ENCODE measurements at regions not wholly inside any gene's neighbourhood (a gene's known extent, or its start where the extent isn't known, plus 50 kb on each side); places are given as distances from the start of the nearest gene placed in this dataset.

DNA sequence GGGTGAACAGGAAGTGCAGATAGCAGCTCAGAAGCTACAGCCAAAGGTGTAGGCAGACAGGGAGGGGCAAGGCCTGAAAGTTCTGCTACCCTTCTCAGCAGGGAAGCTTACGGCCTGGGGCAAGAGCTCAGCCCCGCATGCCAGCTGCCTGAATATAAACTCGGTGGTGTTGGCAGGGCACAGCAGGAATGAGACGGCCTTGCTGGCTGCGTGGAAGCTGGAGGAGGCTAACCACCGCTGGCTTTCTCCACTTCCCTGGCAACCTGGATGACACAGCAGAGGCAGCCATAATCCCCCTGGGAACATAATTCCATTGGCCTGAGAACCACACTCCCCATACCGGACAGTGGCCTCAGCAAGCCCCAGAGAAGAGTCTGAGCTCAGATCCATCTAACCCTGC, 81.9 kb upstream of the PRRC2C start:
- BruUV-seq (replicated peaks) = no TSS peak
- POLR2A ChIA-PET = interaction anchor here (1.3 kb wide), 1 partner anchor 11 kb away, joined by 3 read pairs; no protein-coding TSS in a partner anchor
- intact Hi-C loops (cut with micrococcal nuclease) = no loop called here
- Histone ChIP-seq H3K9ac (ENCODE audit: insufficient read depth in 1 of 2, low read depth in 2 of 2, low read length in 2 of 2) (no peak overlapping the region), H3K9me1 (ENCODE audit: control insufficient read depth, insufficient read depth, low read length) (no peaks in the 10 kb centered on the region), H2AFZ (ENCODE audit: low read depth, low read length) (peak overlapping the region; percentile 57; the same call in 1 of the 2 replicates), H4K20me1 (replicated peaks; ENCODE audit: control insufficient read depth, insufficient read depth, low read length) (no peaks in the 10 kb centered on the region), H3K27ac (ENCODE audit: extremely low read depth, low read depth, low read length) (no peak overlapping the region), H3K4me2 (ENCODE audit: insufficient read depth, low read length) (no peak overlapping the region), H3K9me3 (replicated peaks; ENCODE audit: control insufficient read depth, insufficient read depth, low read depth, low read length) (no peaks in the 10 kb centered on the region), H3K36me3 (ENCODE audit: control insufficient read depth, insufficient read depth, low read length) (no peaks in the 10 kb centered on the region), H3K27me3 (ENCODE audit: control insufficient read depth in 2 of 2, insufficient read depth in 2 of 2, low read length in 2 of 2) (no peaks in the 10 kb centered on the region), H3K4me3 (no peak overlapping the region), H3K4me1 (replicated peaks in 1 of 2; ENCODE audit: control insufficient read depth in 2 of 2, insufficient read depth in 2 of 2, low read length in 2 of 2) (no peaks in the 10 kb centered on the region), H3K79me2 (ENCODE audit: control insufficient read depth, insufficient read depth, low read length) (no peaks in the 10 kb centered on the region)
- WGBS (ENCODE audit: insufficient coverage, low coverage, missing lambda C conversion rate) = 7% methylated on average over 7 of the region's 7 CpGs
- no peak for FAIRE-seq
- peak; percentile 24; the same call in 1 of the 3 replicates for ATAC-seq
- CTCF ChIA-PET (ENCODE audit: low intra/inter-chr PET ratio) = no interaction called here
- in situ Hi-C loops (cut with MboI) = no loop called here
- no peak for DNase-seq (ENCODE audit: extremely low read depth in 1 of 4, low spot score in 3 of 4)
- TF ChIP-seq POU5F1 (IDR thresholded peaks at IDR 0.05; ENCODE audit: borderline replicate concordance, low read depth, low read length, partially characterized antibody) (no peak), ZNF23 (CRISPR knock-in tag; IDR thresholded peaks at IDR 0.05) (no peak), BCL6 (CRISPR knock-in tag; IDR thresholded peaks at IDR 0.05) (no peak), TAL1 (IDR thresholded peaks at IDR 0.05) (no peak), ZFP36 (IDR thresholded peaks at IDR 0.05; ENCODE audit: low read depth, low read length, partially characterized antibody) (no peak), SLC30A9 (CRISPR knock-in tag; IDR thresholded peaks at IDR 0.05) (no peak), ILF3 (IDR thresholded peaks at IDR 0.05; ENCODE audit: borderline replicate concordance) (no peak), ETS1 (conservative IDR thresholded peaks at IDR 0.05; ENCODE audit: control insufficient read depth, low read depth, low read length) (no peak), CHCHD3 (CRISPR knock-in tag; IDR thresholded peaks at IDR 0.05) (no peak), HMGXB4 (CRISPR knock-in tag; IDR thresholded peaks at IDR 0.05) (no peak), EHMT2 (IDR thresholded peaks at IDR 0.05) (no peak)
- TF ChIP-seq, protein P1, sequence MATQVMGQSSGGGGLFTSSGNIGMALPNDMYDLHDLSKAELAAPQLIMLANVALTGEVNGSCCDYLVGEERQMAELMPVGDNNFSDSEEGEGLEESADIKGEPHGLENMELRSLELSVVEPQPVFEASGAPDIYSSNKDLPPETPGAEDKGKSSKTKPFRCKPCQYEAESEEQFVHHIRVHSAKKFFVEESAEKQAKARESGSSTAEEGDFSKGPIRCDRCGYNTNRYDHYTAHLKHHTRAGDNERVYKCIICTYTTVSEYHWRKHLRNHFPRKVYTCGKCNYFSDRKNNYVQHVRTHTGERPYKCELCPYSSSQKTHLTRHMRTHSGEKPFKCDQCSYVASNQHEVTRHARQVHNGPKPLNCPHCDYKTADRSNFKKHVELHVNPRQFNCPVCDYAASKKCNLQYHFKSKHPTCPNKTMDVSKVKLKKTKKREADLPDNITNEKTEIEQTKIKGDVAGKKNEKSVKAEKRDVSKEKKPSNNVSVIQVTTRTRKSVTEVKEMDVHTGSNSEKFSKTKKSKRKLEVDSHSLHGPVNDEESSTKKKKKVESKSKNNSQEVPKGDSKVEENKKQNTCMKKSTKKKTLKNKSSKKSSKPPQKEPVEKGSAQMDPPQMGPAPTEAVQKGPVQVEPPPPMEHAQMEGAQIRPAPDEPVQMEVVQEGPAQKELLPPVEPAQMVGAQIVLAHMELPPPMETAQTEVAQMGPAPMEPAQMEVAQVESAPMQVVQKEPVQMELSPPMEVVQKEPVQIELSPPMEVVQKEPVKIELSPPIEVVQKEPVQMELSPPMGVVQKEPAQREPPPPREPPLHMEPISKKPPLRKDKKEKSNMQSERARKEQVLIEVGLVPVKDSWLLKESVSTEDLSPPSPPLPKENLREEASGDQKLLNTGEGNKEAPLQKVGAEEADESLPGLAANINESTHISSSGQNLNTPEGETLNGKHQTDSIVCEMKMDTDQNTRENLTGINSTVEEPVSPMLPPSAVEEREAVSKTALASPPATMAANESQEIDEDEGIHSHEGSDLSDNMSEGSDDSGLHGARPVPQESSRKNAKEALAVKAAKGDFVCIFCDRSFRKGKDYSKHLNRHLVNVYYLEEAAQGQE (IDR thresholded peaks at IDR 0.05; ENCODE audit: borderline replicate concordance) = no peak
- TF ChIP-seq, protein P1 (CRISPR knock-in tag; IDR thresholded peaks at IDR 0.05; ENCODE audit: low read depth) = no peak
